HUES48 (cell line): ENCODE measurements at regions not wholly inside any gene's neighbourhood (a gene's known extent, or its start where the extent isn't known, plus 50 kb on each side); places are given as distances from the start of the nearest gene placed in this dataset.

Source experiments
- H3K27ac ChIP-seq: one replicate; pipeline ENCODE4 v1.7.0; 2013; ENCODE audit warnings: low read depth, low read length, inconsistent platforms
- H3K27me3 ChIP-seq: 2 replicates; pipeline ENCODE4 v1.6.1; 2013; ENCODE audit warnings: mild to moderate bottlenecking, low read length; ENCODE audit not compliant: control insufficient read depth, insufficient read depth
- H3K36me3 ChIP-seq: 2 replicates; pipeline ENCODE4 v1.6.1; 2013; ENCODE audit warnings: low read length; ENCODE audit not compliant: control insufficient read depth, insufficient read depth
- H3K4me1 ChIP-seq: 2 replicates; pipeline ENCODE4 v1.6.1; 2013; ENCODE audit warnings: mild to moderate bottlenecking, low read length; ENCODE audit not compliant: control insufficient read depth, insufficient read depth
- H3K4me3 ChIP-seq: 2 replicates; pipeline ENCODE4 v1.5.1; 2013; ENCODE audit warnings: mild to moderate bottlenecking, low read depth, low read length
- H3K9ac ChIP-seq: 2 replicates; pipeline ENCODE4 v1.6.1; 2013; ENCODE audit warnings: mild to moderate bottlenecking, low read depth, low read length, moderate library complexity
- H3K9me3 ChIP-seq: 2 replicates; pipeline ENCODE4 v1.6.1; 2013; ENCODE audit warnings: low read length; ENCODE audit not compliant: control insufficient read depth, insufficient read depth

DNA sequence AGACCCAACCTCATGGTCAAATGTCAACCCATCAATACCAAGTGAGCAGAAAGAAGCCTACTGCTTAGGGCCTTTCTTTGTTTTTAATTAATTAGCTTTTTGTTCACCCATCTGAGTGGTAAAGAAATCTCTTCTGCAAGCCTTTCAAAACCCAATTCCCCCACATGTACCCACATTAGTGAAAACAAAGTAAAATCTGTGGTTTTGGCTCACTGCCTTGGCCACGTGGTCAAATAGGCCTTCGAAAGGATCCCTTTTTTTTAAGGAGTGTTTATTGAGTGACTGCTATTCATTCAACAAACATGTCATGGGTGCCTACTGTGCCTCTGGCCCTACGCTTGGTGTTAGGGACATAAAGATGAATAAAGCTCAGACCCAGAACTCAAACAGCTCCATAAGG, 160.1 kb downstream of the NUAK1 start:
- no peaks in the 10 kb centered on the region for H3K9me3 ChIP-seq
- peaks cover 5% of the 10 kb centered on the region for H3K4me1 ChIP-seq
- H3K9ac ChIP-seq = no peak overlapping the region
- H3K36me3 ChIP-seq = no peaks in the 10 kb centered on the region
- no peak overlapping the region for H3K4me3 ChIP-seq
- H3K27ac ChIP-seq = no peak overlapping the region
- no peaks in the 10 kb centered on the region for H3K27me3 ChIP-seq

DNA sequence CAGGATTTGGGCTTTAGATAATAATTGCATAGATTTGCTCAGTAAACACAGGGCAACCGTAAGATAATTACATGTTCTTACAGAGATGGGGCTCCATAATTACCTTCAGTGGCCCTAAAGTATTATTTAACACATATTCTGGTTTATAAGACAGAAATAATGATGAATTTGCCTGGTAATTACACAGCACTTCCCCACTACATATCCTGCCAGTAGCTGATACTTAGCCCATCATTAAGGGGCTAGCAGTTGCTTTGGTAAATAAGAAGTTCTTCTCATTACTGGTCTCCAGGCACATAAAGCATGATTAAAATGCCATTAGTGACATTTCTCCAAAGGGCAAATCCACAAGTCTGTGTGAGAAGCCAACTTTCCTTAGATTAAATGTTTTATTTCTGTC, 158.7 kb downstream of the NUAK1 start:
- H3K4me3 ChIP-seq = no peak overlapping the region
- no peaks in the 10 kb centered on the region for H3K36me3 ChIP-seq
- H3K27me3 ChIP-seq = no peaks in the 10 kb centered on the region
- peaks cover 5% of the 10 kb centered on the region for H3K4me1 ChIP-seq
- H3K9me3 ChIP-seq = no peaks in the 10 kb centered on the region
- no peak overlapping the region for H3K9ac ChIP-seq
- no peak overlapping the region for H3K27ac ChIP-seq

DNA sequence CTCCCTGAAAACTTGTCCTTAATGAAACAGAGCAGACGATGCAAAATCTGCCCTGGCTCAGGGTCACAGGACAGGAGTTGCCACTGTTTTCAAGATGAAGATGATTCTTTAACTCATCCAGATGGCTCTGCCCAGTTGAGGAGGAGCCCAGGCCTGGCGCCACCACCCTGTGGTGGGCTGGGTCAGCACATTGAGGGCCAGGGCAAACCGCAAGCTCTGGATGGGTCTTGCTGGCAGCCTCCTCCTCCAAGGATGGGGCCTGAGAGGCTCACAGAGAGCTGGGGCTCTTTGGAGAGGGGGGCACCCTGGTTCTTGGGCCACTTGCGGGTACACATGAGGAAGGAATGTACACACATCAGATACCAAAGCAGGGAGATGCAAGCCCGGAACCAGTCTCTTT, 158.2 kb downstream of the NUAK1 start:
- Histone ChIP-seq H3K27me3 (no peaks in the 10 kb centered on the region), H3K4me3 (no peak overlapping the region), H3K9me3 (no peaks in the 10 kb centered on the region), H3K4me1 (peaks cover 5% of the 10 kb centered on the region), H3K9ac (no peak overlapping the region), H3K36me3 (no peaks in the 10 kb centered on the region), H3K27ac (no peak overlapping the region)

DNA sequence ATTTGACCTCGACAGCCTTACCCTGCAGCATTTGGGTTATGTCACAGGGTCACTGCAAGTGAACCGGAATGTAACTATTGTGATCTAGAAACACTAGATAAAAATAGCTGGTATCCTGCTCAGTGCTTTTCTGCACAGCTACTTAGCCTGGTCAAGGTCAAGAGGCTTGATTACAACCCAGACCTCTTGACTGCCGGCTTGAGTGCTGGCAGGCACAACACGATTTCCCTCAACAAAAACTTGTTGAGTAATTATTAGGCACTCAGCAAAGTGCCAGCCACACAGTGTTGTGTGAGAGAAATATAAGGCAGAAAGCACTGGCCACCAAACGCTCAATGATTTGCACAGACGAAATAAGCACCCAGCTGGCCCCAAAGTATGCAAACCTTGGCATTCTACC, 156.7 kb downstream of the NUAK1 start:
- no peak overlapping the region for H3K27ac ChIP-seq
- no peaks in the 10 kb centered on the region for H3K9me3 ChIP-seq
- H3K4me3 ChIP-seq = no peak overlapping the region
- H3K36me3 ChIP-seq = no peaks in the 10 kb centered on the region
- no peak overlapping the region for H3K9ac ChIP-seq
- no peaks in the 10 kb centered on the region for H3K27me3 ChIP-seq
- peaks cover 5% of the 10 kb centered on the region for H3K4me1 ChIP-seq

DNA sequence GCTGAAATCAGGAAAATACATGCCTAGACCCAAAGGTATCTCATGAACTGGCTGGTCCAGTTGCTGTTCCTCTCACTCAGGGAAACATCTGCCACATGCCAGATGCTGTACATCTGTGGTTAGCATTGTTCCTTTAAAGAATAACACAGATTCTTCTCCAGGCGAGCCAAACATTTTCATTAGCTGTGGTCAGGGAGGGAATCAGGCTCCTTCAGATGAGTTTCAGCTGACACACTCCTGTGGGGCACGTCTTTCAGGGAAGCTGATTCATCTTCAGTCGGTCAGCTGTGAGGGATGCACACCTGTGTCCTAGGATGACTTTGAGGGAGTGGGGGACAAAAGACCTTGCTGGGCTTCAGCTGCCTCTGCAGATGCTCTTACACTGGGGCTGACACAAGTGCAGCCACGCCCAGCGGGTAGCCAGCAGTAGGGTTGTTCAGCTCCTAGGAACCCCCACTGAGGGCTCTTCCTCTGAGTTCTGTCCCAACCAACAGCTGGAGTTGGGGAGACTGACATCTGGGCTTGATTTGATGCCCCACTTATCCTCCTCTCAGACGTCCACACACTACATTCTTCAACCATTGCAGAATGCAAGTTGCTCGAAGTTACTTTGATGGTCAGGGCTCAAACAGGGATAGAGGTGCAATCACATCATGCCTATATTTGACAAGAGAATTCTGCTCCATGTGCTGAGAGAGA, 155.0 kb downstream of the NUAK1 start:
- Histone ChIP-seq H3K9ac (no peak overlapping the region), H3K4me3 (no peak overlapping the region), H3K36me3 (no peaks in the 10 kb centered on the region), H3K9me3 (no peaks in the 10 kb centered on the region), H3K27ac (no peak overlapping the region), H3K27me3 (no peaks in the 10 kb centered on the region), H3K4me1 (peaks cover 5% of the 10 kb centered on the region)

DNA sequence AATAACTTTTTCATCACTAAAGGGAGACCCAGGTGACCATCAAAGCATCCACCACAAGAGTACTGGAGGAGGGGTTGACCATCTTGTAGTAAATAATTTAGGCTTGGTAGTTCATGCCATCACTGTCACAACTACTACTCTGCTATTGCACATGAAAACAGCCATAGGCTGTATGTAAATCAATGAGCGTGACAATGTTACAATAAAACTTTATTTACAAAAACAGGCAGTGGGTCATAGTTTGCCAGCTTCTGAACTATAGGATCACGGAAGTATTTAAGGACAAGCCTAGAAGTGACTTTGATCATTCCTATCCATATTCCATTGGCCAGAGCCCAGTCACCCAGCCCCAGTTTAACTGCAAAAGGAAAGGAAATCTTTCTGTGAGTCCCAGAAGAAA, 153.4 kb downstream of the NUAK1 start:
- no peak overlapping the region for H3K4me3 ChIP-seq
- no peaks in the 10 kb centered on the region for H3K36me3 ChIP-seq
- no peaks in the 10 kb centered on the region for H3K27me3 ChIP-seq
- no peak overlapping the region for H3K9ac ChIP-seq
- peaks cover 5% of the 10 kb centered on the region for H3K4me1 ChIP-seq
- no peak overlapping the region for H3K27ac ChIP-seq
- H3K9me3 ChIP-seq = no peaks in the 10 kb centered on the region

DNA sequence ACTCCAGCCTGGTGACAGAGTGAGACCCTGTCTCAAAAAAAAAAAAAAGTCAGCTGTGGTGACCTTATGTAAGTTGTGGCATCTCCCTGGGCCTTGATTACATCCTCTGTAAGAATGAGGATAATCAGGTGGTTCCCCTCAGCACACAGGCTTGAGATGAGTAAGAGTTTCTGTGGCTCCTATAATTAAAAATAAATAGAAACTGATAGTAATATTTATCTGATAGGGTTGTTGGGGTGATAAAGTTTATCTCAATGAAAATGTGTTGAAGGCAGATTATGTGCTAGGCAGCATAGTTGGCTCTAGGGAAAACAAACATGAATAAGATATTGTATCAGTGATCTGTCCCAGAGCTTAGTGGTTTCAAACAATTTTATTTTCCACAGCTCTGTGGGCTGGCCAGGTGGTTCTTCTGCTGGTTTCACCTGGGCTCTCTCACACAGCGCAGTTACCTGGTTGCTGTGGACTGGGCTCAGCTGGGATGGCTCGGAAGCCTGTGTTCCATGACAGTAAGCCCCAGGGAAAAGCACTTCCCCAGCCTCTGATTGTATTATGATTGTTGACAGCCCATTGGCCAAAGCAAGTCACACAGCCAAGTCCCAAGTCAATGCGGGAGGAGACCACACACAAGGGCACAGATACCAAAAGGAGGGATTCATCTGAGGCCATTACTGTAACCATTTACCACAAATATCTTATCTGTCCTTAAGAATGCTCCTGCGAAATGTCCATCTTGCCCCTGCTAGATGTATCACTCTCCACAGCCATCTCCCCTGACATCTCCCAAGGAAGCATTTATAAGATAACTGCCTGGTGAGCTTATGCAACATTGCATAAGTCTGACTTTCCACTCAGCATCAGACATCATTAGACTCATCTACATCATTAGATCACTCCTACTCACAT, 151.7 kb downstream of the NUAK1 start:
- Histone ChIP-seq H3K27ac (no peak overlapping the region), H3K9ac (no peak overlapping the region), H3K4me1 (no peaks in the 10 kb centered on the region)

DNA sequence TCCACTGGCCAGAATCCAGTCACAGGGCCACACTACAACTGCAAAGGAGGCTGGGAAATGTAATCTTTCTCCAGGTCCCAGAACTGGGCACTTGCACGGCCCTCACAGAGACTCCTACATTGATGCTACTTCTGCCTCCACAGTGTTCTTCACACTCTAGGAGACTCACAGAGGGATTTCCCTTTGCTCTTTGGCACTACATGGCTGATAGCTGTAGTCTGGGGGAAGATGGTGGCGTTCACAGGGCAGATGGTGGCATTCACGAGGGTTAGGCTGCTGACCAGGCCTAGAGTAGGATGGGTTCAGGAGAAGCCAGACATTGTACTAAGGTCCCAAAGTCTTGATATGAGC, 151.1 kb downstream of the NUAK1 start:
- H3K27me3 ChIP-seq = no peaks in the 10 kb centered on the region
- no peak overlapping the region for H3K9ac ChIP-seq
- H3K4me1 ChIP-seq = peaks cover 1% of the 10 kb centered on the region; the same call in 1 of the 2 replicates
- H3K9me3 ChIP-seq = no peaks in the 10 kb centered on the region
- no peaks in the 10 kb centered on the region for H3K36me3 ChIP-seq
- no peak overlapping the region for H3K4me3 ChIP-seq
- H3K27ac ChIP-seq = no peak overlapping the region

More for the DNA sequence above, 151.7 kb downstream of the NUAK1 start:
- H3K36me3 ChIP-seq = no peaks in the 10 kb centered on the region
- no peaks in the 10 kb centered on the region for H3K9me3 ChIP-seq
- no peaks in the 10 kb centered on the region for H3K27me3 ChIP-seq
- H3K4me3 ChIP-seq = no peak overlapping the region

DNA sequence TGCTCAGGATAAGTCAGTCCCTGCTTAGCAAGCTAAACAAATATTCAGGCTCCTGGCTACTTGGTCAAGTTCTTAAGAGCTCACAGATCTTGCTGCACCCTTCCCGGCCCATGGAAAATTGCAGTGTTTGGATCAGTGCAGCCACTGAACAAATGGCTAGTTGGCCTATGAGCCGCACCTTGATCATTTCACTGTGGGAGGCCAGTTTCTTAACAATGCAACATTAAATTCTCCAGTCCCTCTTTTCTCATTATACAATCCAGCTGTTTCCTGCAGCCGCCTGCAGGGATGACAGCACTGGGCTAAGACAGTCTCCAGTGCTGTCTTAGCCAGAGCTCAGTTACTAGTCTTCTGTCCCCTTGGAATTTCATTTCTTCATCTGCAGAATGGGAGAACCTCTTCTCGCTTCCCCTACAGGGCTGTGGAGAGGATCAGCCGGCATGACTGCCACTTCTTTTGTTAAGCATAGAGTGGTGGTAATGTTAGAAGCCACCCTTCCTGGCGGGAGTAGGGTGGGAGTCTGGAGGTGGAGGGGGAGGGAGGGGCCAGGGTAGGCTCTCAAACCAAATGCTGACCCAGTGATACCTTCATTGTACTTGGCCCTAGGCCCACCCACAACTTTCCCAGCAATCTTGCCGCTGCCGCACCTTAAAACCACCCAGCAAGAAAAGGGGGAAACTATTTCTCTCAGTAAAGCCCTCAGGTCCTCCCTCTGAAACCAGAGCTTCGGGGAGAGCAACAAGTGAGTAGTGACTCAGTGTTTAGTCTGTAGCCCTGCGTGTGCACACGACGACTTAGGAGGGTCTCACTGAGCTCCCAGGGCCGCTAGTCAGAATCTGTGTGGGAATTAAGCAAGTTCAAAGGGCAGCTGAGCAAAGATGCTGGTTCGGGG, 145.7 kb downstream of the NUAK1 start:
- no peaks in the 10 kb centered on the region for H3K27me3 ChIP-seq
- no peak overlapping the region for H3K9ac ChIP-seq
- H3K36me3 ChIP-seq = no peaks in the 10 kb centered on the region
- no peak overlapping the region for H3K27ac ChIP-seq
- H3K9me3 ChIP-seq = no peaks in the 10 kb centered on the region
- H3K4me3 ChIP-seq = no peak overlapping the region
- peaks cover 14% of the 10 kb centered on the region for H3K4me1 ChIP-seq

DNA sequence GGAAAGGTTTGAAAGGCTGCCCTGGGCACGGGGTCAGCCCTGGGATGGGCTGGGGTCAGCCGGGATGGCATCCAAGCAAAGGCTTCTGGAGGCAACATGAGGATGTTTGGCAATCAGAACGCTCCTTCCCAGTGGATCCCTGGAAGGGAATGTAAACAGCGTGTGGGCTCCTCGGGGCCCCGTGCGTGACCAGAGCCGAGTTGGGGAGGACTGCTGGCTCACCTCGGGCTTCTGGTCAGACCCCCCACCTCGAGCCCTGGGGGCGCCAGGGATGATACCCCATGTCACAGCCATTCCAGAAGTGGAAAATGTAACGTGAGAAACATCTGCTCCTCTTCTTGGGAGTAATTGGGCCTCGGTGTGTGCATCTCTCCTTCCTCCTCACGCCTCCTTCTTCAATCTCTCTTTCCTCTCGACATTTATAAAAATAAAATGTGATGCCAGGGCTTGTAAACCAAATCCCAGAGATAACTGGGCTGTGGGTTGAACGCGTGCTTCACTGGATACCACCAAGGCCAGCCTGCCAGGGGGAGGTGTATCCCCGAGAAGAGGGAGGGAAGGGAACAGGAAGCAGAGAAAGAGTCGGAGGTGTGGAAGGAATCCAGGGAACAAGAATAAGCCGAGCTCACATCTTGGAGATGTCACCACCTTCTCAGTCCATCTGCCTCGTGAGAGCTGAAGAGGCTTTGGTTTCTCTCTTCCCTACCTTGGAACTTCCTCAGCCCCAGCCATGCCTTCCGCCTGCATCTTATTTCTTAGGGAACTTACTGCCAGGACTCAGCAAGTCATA, 144.8 kb downstream of the NUAK1 start:
- H3K4me1 ChIP-seq = peaks cover 14% of the 10 kb centered on the region

More for the DNA sequence above, 144.8 kb downstream of the NUAK1 start:
- no peak overlapping the region for H3K9ac ChIP-seq
- no peaks in the 10 kb centered on the region for H3K27me3 ChIP-seq
- H3K27ac ChIP-seq = no peak overlapping the region
- H3K9me3 ChIP-seq = no peaks in the 10 kb centered on the region
- H3K36me3 ChIP-seq = no peaks in the 10 kb centered on the region
- no peak overlapping the region for H3K4me3 ChIP-seq
